ENCODE measurements at regions not wholly inside any gene's neighbourhood (a gene's known extent, or its start where the extent isn't known, plus 50 kb on each side); places are given as distances from the start of the nearest gene placed in this dataset.

GRCh38 chr17:73783382-73783766 lies 139.1 kb upstream of the SDK2 start:
- ChIA-PET POLR2A (no interaction called here), CTCF (ENCODE audit: low intra/inter-chr PET ratio) (no interaction called here)
- Histone ChIP-seq H3K4me1 (replicated peaks in 1 of 2; ENCODE audit: control insufficient read depth in 2 of 2, insufficient read depth in 2 of 2, low read length in 2 of 2) (no peaks in the 10 kb centered on the region), H3K4me2 (ENCODE audit: insufficient read depth, low read length) (no peak overlapping the region), H3K79me2 (ENCODE audit: control insufficient read depth, insufficient read depth, low read length) (no peaks in the 10 kb centered on the region), H3K9me1 (ENCODE audit: control insufficient read depth, insufficient read depth, low read length) (no peaks in the 10 kb centered on the region), H3K9ac (ENCODE audit: insufficient read depth in 1 of 2, low read depth in 2 of 2, low read length in 2 of 2) (no peak overlapping the region), H2AFZ (ENCODE audit: low read depth, low read length) (no peak overlapping the region), H3K27ac (ENCODE audit: extremely low read depth, low read depth, low read length) (no peak overlapping the region), H4K20me1 (replicated peaks; ENCODE audit: control insufficient read depth, insufficient read depth, low read length) (peaks cover 9% of the 10 kb centered on the region; the same call in 1 of the 2 replicates), H3K9me3 (replicated peaks; ENCODE audit: control insufficient read depth, insufficient read depth, low read depth, low read length) (no peaks in the 10 kb centered on the region), H3K4me3 (no peak overlapping the region), H3K27me3 (ENCODE audit: control insufficient read depth in 2 of 2, insufficient read depth in 2 of 2, low read length in 2 of 2) (peaks cover 0 to 27% of the 10 kb centered on the region in 2 experiments; a peak in 2 of 5 replicates), H3K36me3 (ENCODE audit: control insufficient read depth, insufficient read depth, low read length) (no peaks in the 10 kb centered on the region)
- WGBS (ENCODE audit: insufficient coverage, low coverage, missing lambda C conversion rate) = 0% methylated on average over 6 of the region's 6 CpGs
- in situ Hi-C loops (cut with MboI) (no loop called here), intact Hi-C loops (cut with micrococcal nuclease) (loop anchor here (10.0 kb wide), 1 partner anchor 359 kb away; no protein-coding TSS in a partner anchor)
- TF ChIP-seq ZNF766 (CRISPR knock-in tag; conservative IDR thresholded peaks at IDR 0.05) (no peak), MAFK (IDR thresholded peaks at IDR 0.05; ENCODE audit: low read length) (no peak), SMAD1 (IDR thresholded peaks at IDR 0.05; ENCODE audit: low read depth, low read length, partially characterized antibody) (no peak), AFF1 (IDR thresholded peaks at IDR 0.05; ENCODE audit: low read depth in 1 of 2, partially characterized antibody in 2 of 2) (no peak), SPI1 (IDR thresholded peaks at IDR 0.05; ENCODE audit: borderline replicate concordance, low read depth, low read length) (no peak), ZNF134 (CRISPR knock-in tag; conservative IDR thresholded peaks at IDR 0.05) (no peak), CC2D1A (IDR thresholded peaks at IDR 0.05) (no peak), PHF21A (IDR thresholded peaks at IDR 0.05; ENCODE audit: borderline replicate concordance, low read depth) (no peak), SRSF9 (IDR thresholded peaks at IDR 0.05; ENCODE audit: borderline replicate concordance, low read depth, low read length) (no peak), DDX20 (tag; IDR thresholded peaks at IDR 0.05; ENCODE audit: low read depth) (no peak), TEAD1 (CRISPR knock-in tag; IDR thresholded peaks at IDR 0.05) (no peak), TCF7 (IDR thresholded peaks at IDR 0.05; ENCODE audit: borderline replicate concordance) (no peak), MAFG (tag; conservative IDR thresholded peaks at IDR 0.05) (no peak), ZKSCAN8 (CRISPR knock-in tag; IDR thresholded peaks at IDR 0.05) (no peak), CHAMP1 (IDR thresholded peaks at IDR 0.05) (no peak)
- DNase-seq (ENCODE audit: extremely low read depth in 1 of 4, low spot score in 3 of 4) (no peak), FAIRE-seq (no peak), ATAC-seq (no peak)
- BruUV-seq (replicated peaks) = no TSS peak
